ENCODE measurements at regions not wholly inside any gene's neighbourhood (a gene's known extent, or its start where the extent isn't known, plus 50 kb on each side); places are given as distances from the start of the nearest gene placed in this dataset.
A peak's percentile ranks its signal among the peaks of the same experiment; 100 is the strongest.

DNA sequence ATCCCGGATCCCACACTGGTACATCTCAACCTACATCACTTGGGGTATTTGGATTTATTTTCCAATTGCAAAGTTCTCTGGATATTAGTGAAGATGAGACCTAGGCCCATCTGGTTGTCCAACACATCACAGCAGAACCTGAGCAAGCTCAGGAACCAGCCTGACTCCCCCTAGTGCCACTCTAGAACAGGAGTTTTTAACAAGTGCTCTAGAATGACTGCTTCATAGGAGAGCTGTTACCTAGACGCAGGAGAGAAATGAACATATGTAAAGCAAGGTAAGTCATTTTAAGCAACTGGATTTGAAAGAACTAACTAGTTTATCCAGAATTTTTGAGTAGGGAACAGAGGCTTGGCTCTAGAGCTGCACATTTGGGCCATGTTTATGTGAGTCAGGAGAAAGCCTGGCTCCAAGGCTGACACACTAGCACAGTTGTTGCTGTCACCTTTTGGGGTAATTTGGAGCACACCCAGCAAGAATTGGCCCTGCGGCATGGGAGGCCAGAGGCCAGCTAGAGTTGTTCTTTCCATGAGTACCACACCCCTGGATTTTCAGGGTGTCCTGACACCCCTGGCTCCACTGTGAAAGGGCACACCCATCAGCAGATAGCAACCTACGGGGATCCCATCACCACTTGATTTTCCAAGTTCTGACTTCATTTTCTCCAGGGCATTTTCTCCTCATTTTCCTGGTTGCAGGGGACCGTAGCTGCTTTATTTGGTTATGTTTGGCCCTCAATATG is 110.9 kb upstream of the LPAR1 start:
- dilution Hi-C loops (cut with HindIII; ENCODE audit: low sequenced_read_pairs, unreplicated experiment) (no loop called here), in situ Hi-C loops (cut with MboI; ENCODE audit: low sequenced_read_pairs) (no loop called here), intact Hi-C loops (cut with micrococcal nuclease) (no loop called here)
- Histone ChIP-seq H3K4me3 (ENCODE audit: insufficient read depth, low read depth, low read length) (no peak overlapping the region), H2AK5ac (ENCODE audit: low read depth, low read length) (no peak overlapping the region), H2BK20ac (ENCODE audit: low read depth, low read length) (peak overlapping the region; percentile 41; the same call in 1 of the 2 replicates), H2AFZ (replicated peaks; ENCODE audit: low read length, poor library complexity) (no peak overlapping the region), H3K9me1 (ENCODE audit: insufficient read depth, low read length) (peaks cover 3% of the 10 kb centered on the region; the same call in 1 of the 2 replicates), H3K27ac (ENCODE audit: insufficient read depth, low read length) (no peak overlapping the region), H3K27me3 (ENCODE audit: control insufficient read depth, insufficient read depth, low read length) (no peaks in the 10 kb centered on the region), H3K18ac (ENCODE audit: low read depth, low read length) (no peak overlapping the region), H3K23ac (ENCODE audit: low read depth, low read length) (no peak overlapping the region), H3K9me3 (ENCODE audit: control insufficient read depth, insufficient read depth, low read length) (no peaks in the 10 kb centered on the region), H4K8ac (ENCODE audit: low read depth in 2 of 2, low read length in 2 of 2) (no peak overlapping the region), H2AK9ac (replicated peaks; ENCODE audit: low read depth, low read length, poor library complexity) (no peak overlapping the region), H2BK15ac (ENCODE audit: low read depth, low read length) (no peak overlapping the region), H4K5ac (ENCODE audit: low read depth, low read length) (no peak overlapping the region), H3K56ac (ENCODE audit: extremely low read depth, insufficient read depth, low read length) (no peak overlapping the region), H3K14ac (replicated peaks; ENCODE audit: low read depth, low read length) (no peak overlapping the region), H2BK120ac (ENCODE audit: low read depth, low read length) (0 out of 2 replicates have a peak overlapping the region, but pooled peaks have one; percentile 21), H3K9ac (ENCODE audit: low read depth, low read length) (no peak overlapping the region), H3K36me3 (ENCODE audit: control insufficient read depth, insufficient read depth, low read length) (no peaks in the 10 kb centered on the region), H2BK5ac (ENCODE audit: low read depth, low read length, poor library complexity, severe bottlenecking) (no peak overlapping the region), H3K4ac (ENCODE audit: low read depth, low read length) (no peak overlapping the region), H3K4me1 (ENCODE audit: control insufficient read depth, insufficient read depth, low read length) (peaks cover 2% of the 10 kb centered on the region), H4K91ac (ENCODE audit: insufficient read depth, low read depth, low read length) (no peak overlapping the region), H3K79me1 (ENCODE audit: low read depth in 1 of 2, low read length in 2 of 2) (no peaks in the 10 kb centered on the region), H4K20me1 (ENCODE audit: insufficient read depth, low read length) (no peaks in the 10 kb centered on the region), H3K4me2 (ENCODE audit: low read depth, low read length) (no peak overlapping the region)
- POLR2A ChIA-PET (ENCODE audit: unreplicated experiment) = interaction anchor here (0.6 kb wide), 1 partner anchor 1433 kb away, joined by 4 read pairs; no protein-coding TSS in a partner anchor
- WGBS, 2 experiments (ENCODE audit: extremely low coverage in 2 of 2, insufficient read length in 1 of 2) = no CpG with 5 or more reads among the region's 5 CpGs
- BruUV-seq (replicated peaks) = no TSS peak
- ATAC-seq (ENCODE audit: low read depth) (peak; percentile 21; the same call in 1 of the 2 replicates), DNase-seq (no peak)
- CTCF ChIA-PET = no interaction called here
- TF ChIP-seq RFX5 (IDR thresholded peaks at IDR 0.05; ENCODE audit: low read depth, low read length) = no peak
- no peak for TF ChIP-seq CEBPB (IDR thresholded peaks at IDR 0.05; ENCODE audit: low read depth, low read length)
- TF ChIP-seq, protein P1, sequence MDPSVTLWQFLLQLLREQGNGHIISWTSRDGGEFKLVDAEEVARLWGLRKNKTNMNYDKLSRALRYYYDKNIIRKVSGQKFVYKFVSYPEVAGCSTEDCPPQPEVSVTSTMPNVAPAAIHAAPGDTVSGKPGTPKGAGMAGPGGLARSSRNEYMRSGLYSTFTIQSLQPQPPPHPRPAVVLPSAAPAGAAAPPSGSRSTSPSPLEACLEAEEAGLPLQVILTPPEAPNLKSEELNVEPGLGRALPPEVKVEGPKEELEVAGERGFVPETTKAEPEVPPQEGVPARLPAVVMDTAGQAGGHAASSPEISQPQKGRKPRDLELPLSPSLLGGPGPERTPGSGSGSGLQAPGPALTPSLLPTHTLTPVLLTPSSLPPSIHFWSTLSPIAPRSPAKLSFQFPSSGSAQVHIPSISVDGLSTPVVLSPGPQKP (IDR thresholded peaks at IDR 0.05; ENCODE audit: borderline replicate concordance, low read depth, low read length) = no peak

Measured in IMR-90 (cell line).